ENCODE measurements at regions not wholly inside any gene's neighbourhood (a gene's known extent, or its start where the extent isn't known, plus 50 kb on each side); places are given as distances from the start of the nearest gene placed in this dataset.
"Not testable (repeated sequence)": the region's sequence is repeated elsewhere in the genome, so short reads cannot be mapped to it uniquely, and the experiment has no call there.

DNA sequence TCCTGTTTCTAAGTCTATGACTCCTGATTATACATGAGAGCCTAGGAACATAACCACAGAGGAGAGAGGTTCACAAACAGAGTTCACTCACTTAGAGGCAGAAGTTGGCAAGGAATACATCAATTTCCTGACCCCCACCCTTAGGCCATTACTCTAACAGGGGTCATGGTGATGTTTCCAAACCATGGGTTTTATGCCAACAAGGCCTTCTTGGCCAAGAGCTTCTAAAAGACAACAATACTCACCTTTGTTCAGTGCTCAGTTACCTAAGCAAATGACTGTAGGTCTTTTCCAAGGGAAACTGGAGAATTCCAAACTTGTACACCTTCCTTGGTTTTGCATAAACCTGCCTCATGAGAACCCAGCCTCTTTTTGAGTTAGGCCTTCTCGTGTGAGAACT is 52.6 kb downstream of the ERICH4 start:
- Histone ChIP-seq H3K9me3 (ENCODE audit: control insufficient read depth, insufficient read depth, low read length) (no peaks in the 10 kb centered on the region), H3K4me1 (ENCODE audit: control insufficient read depth, insufficient read depth, low read length) (no peaks in the 10 kb centered on the region), H3K36me3 (ENCODE audit: control insufficient read depth, insufficient read depth, low read length) (no peaks in the 10 kb centered on the region), H3K4me3 (ENCODE audit: low read depth, low read length) (no peak overlapping the region), H3K27me3 (ENCODE audit: control insufficient read depth, insufficient read depth, low read length) (peaks cover 22% of the 10 kb centered on the region), H3K9ac (ENCODE audit: low read depth, low read length) (no peak overlapping the region)

DNA sequence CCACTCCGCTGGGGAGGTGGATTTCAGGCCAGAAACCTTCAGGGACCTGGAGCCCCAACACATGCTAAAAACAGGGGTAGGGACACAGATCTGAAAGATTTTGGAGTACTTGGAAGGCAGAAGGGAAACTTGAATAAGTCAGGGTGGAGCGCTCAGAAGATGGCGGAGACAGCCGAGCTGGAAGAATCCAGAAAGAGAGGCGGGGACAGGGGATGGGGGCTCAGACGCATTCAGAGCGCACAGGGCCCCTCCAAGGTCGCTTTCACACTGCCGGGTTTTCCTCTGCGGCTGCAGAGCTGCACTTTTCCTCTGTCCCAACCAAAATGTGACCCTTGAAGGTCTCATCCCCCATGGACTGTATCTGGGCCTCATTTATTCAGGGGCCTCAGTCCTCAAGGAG is 56.9 kb downstream of the ERICH4 start:
- Histone ChIP-seq H3K27me3 (ENCODE audit: control insufficient read depth, insufficient read depth, low read length) (peaks cover 43% of the 10 kb centered on the region), H3K36me3 (ENCODE audit: control insufficient read depth, insufficient read depth, low read length) (no peaks in the 10 kb centered on the region), H3K9ac (ENCODE audit: low read depth, low read length) (no peak overlapping the region), H3K4me3 (ENCODE audit: low read depth, low read length) (no peak overlapping the region), H3K4me1 (ENCODE audit: control insufficient read depth, insufficient read depth, low read length) (no peaks in the 10 kb centered on the region), H3K9me3 (ENCODE audit: control insufficient read depth, insufficient read depth, low read length) (no peaks in the 10 kb centered on the region)

GRCh38 chr19:41500443-41500842 is 57.5 kb downstream of the ERICH4 start:
- Histone ChIP-seq H3K36me3 (ENCODE audit: control insufficient read depth, insufficient read depth, low read length) (no peaks in the 10 kb centered on the region), H3K4me3 (ENCODE audit: low read depth, low read length) (no peak overlapping the region), H3K9me3 (ENCODE audit: control insufficient read depth, insufficient read depth, low read length) (no peaks in the 10 kb centered on the region), H3K4me1 (ENCODE audit: control insufficient read depth, insufficient read depth, low read length) (no peaks in the 10 kb centered on the region), H3K27me3 (ENCODE audit: control insufficient read depth, insufficient read depth, low read length) (peaks cover 43% of the 10 kb centered on the region), H3K9ac (ENCODE audit: low read depth, low read length) (no peak overlapping the region)

DNA sequence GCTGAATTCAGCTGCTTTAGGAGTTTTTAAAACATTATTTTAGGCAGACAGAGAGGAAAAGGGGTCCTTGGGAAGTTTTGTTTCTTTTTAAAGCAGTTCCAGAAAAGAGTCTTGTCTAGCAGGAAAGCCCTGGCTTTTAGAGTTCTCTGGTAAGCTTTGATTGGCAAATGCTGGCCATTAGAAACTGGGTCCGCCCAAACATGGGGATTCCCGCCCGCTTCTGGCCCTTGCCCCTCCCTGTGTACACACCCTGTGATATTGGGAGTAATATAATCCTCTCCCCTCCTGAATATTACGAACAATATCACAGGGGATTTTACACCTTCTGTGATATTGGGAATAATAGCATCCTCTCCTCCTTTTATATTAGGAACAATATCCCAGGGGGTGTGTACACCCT is 58.9 kb downstream of the ERICH4 start:
- Histone ChIP-seq H3K4me1 (ENCODE audit: control insufficient read depth, insufficient read depth, low read length) (no peaks in the 10 kb centered on the region), H3K9me3 (ENCODE audit: control insufficient read depth, insufficient read depth, low read length) (no peaks in the 10 kb centered on the region), H3K36me3 (ENCODE audit: control insufficient read depth, insufficient read depth, low read length) (no peaks in the 10 kb centered on the region), H3K4me3 (ENCODE audit: low read depth, low read length) (no peak overlapping the region), H3K27me3 (ENCODE audit: control insufficient read depth, insufficient read depth, low read length) (peaks cover 47% of the 10 kb centered on the region), H3K9ac (ENCODE audit: low read depth, low read length) (no peak overlapping the region)

GRCh38 chr19:41505105-41505504 is 62.1 kb downstream of the ERICH4 start:
- H3K36me3 ChIP-seq (ENCODE audit: control insufficient read depth, insufficient read depth, low read length): no peaks in the 10 kb centered on the region
- no peaks in the 10 kb centered on the region for H3K4me1 ChIP-seq (ENCODE audit: control insufficient read depth, insufficient read depth, low read length)
- no peak overlapping the region for H3K9ac ChIP-seq (ENCODE audit: low read depth, low read length)
- peaks cover 39% of the 10 kb centered on the region for H3K27me3 ChIP-seq (ENCODE audit: control insufficient read depth, insufficient read depth, low read length)
- no peaks in the 10 kb centered on the region for H3K9me3 ChIP-seq (ENCODE audit: control insufficient read depth, insufficient read depth, low read length)
- H3K4me3 ChIP-seq (ENCODE audit: low read depth, low read length): no peak overlapping the region

- Histone ChIP-seq H3K36me3 (ENCODE audit: control insufficient read depth, insufficient read depth, low read length) (no peaks in the 10 kb centered on the region), H3K9me3 (ENCODE audit: control insufficient read depth, insufficient read depth, low read length) (no peaks in the 10 kb centered on the region), H3K9ac (ENCODE audit: low read depth, low read length) (no peak overlapping the region), H3K27me3 (ENCODE audit: control insufficient read depth, insufficient read depth, low read length) (peaks cover 20% of the 10 kb centered on the region), H3K4me1 (ENCODE audit: control insufficient read depth, insufficient read depth, low read length) (no peaks in the 10 kb centered on the region), H3K4me3 (ENCODE audit: low read depth, low read length) (no peak overlapping the region)
Measured at GRCh38 chr19:41510484-41510883, 65.5 kb upstream of the CEACAM21 start.

- H3K4me1 ChIP-seq (ENCODE audit: control insufficient read depth, insufficient read depth, low read length): no peaks in the 10 kb centered on the region
Measured at GRCh38 chr19:41511628-41512027, 64.3 kb upstream of the CEACAM21 start.

DNA sequence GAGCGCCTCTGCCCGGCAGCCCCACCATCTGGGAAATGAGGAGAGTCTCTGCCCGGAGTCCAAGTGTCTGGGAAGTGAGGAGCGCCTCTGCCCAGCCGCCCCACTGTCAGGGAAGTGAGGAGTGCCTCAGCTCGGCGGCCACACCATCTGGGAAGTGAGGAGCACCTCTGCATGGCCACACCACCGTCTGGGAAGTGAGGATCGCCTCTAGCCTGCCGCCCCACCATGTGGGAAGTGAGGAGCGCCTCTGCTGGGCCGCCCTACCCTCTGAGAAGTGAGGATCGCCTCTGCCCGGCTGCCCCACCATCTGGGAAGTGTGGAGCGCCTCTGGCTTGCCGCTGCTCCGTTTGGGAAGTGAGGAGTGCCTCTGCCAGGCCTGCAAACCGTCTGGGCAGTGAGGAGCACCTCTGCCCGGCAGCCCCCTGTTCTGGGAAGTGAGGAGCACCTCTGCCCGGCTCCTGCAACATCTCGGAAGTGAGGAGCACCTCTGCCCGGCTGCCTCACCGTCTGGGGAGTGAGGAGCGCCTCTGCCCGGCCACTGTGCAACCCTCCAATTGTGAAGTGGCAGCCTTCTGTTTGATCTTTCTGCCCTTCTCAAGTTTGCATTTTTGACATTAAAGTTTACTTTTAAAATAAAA is 60.8 kb upstream of the CEACAM21 start:
- Histone ChIP-seq H3K4me1 (ENCODE audit: control insufficient read depth, insufficient read depth, low read length) (no peaks in the 10 kb centered on the region), H3K36me3 (ENCODE audit: control insufficient read depth, insufficient read depth, low read length) (no peaks in the 10 kb centered on the region), H3K9me3 (ENCODE audit: control insufficient read depth, insufficient read depth, low read length) (no peaks in the 10 kb centered on the region), H3K9ac (ENCODE audit: low read depth, low read length) (no peak overlapping the region), H3K27me3 (ENCODE audit: control insufficient read depth, insufficient read depth, low read length) (peaks cover 42% of the 10 kb centered on the region), H3K4me3 (ENCODE audit: low read depth, low read length) (no peak overlapping the region)

More at GRCh38 chr19:41511628-41512027, 64.3 kb upstream of the CEACAM21 start:
- no peaks in the 10 kb centered on the region for H3K36me3 ChIP-seq (ENCODE audit: control insufficient read depth, insufficient read depth, low read length)
- H3K27me3 ChIP-seq (ENCODE audit: control insufficient read depth, insufficient read depth, low read length): peaks cover 20% of the 10 kb centered on the region
- H3K9me3 ChIP-seq (ENCODE audit: control insufficient read depth, insufficient read depth, low read length): no peaks in the 10 kb centered on the region
- no peak overlapping the region for H3K4me3 ChIP-seq (ENCODE audit: low read depth, low read length)
- no peak overlapping the region for H3K9ac ChIP-seq (ENCODE audit: low read depth, low read length)

- not testable (repeated sequence) for H3K4me3 ChIP-seq (ENCODE audit: low read depth, low read length)
Measured at GRCh38 chr19:41516292-41517171, 59.4 kb upstream of the CEACAM21 start.

DNA sequence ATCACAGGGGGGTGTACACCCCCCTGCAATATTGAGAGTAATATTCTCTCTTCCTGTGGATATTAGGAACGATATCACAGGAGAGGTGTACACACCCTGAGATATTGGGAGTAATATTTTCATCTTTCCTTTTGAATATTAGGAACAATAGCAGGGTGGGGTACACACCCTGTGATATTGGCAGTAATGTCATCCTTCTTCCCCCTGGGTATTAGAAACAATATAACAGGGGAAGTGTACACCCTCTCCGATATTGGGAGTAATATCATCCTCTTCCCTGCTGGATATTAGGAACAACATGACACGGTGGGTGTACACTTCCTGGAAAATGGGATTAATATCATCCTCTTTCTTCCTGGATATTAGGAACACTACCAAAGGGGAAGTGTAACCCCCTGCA is 57.8 kb upstream of the CEACAM21 start:
- Histone ChIP-seq H3K4me1 (ENCODE audit: control insufficient read depth, insufficient read depth, low read length) (no peaks in the 10 kb centered on the region), H3K36me3 (ENCODE audit: control insufficient read depth, insufficient read depth, low read length) (no peaks in the 10 kb centered on the region), H3K27me3 (ENCODE audit: control insufficient read depth, insufficient read depth, low read length) (peaks cover 64% of the 10 kb centered on the region), H3K9ac (ENCODE audit: low read depth, low read length) (no peak overlapping the region), H3K4me3 (ENCODE audit: low read depth, low read length) (no peak overlapping the region), H3K9me3 (ENCODE audit: control insufficient read depth, insufficient read depth, low read length) (no peaks in the 10 kb centered on the region)

More at GRCh38 chr19:41516292-41517171, 59.4 kb upstream of the CEACAM21 start:
- H3K9me3 ChIP-seq (ENCODE audit: control insufficient read depth, insufficient read depth, low read length); H3K9ac ChIP-seq (ENCODE audit: low read depth, low read length); H3K4me1 ChIP-seq (ENCODE audit: control insufficient read depth, insufficient read depth, low read length); H3K36me3 ChIP-seq (ENCODE audit: control insufficient read depth, insufficient read depth, low read length): not testable (repeated sequence)
- peaks cover 51% of the 10 kb centered on the region for H3K27me3 ChIP-seq (ENCODE audit: control insufficient read depth, insufficient read depth, low read length)

DNA sequence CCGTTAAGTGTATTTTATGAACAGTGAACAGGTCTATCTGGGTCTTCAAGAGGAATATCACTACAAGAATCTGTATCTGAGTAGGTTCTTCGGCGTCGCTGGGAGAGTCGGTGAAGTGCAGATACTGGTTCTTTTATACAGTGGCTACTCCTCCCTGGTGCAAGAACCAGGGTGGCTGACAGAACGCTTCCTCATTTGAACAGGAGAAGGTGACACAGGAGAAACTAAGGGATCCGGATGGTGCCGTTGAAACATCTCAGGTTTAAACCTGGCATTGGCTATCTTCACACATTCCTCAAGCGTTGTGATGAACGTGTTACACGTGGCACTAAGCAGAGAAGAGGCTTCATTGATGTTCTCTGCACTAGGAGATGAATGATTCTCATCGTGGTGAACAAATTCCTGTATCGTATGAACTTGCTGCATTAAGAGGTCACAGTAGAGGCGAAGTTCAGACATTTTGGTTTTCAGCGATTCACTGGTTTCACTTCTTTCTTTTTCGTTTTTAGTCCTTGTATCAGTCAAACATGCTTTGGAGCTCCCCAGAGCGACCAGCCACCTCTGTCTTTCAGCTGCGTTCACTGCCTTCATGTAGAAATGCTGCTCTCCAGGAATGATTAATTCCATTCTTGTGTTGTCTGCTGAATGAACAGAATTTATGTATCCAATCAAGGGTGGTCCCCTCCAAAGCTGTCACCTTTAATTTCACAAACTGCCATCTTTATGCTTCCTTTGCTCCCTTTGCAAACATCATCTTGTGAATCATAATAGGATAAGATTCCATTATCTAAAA is 54.6 kb upstream of the CEACAM21 start:
- H3K4me1 ChIP-seq (ENCODE audit: control insufficient read depth, insufficient read depth, low read length); H3K9ac ChIP-seq (ENCODE audit: low read depth, low read length); H3K9me3 ChIP-seq (ENCODE audit: control insufficient read depth, insufficient read depth, low read length); H3K4me3 ChIP-seq (ENCODE audit: low read depth, low read length); H3K36me3 ChIP-seq (ENCODE audit: control insufficient read depth, insufficient read depth, low read length): not testable (repeated sequence)
- peaks cover 86% of the 10 kb centered on the region for H3K27me3 ChIP-seq (ENCODE audit: control insufficient read depth, insufficient read depth, low read length)
